Mononuclear cell (primary cell): ENCODE measurements at regions not wholly inside any gene's neighbourhood (a gene's known extent, or its start where the extent isn't known, plus 50 kb on each side); places are given as distances from the start of the nearest gene placed in this dataset.

Source experiments
- H3K27me3 ChIP-seq: 2 replicates; pipeline ENCODE4 v1.6.0; 2011; ENCODE audit warnings: low read length, control low read depth; ENCODE audit not compliant: insufficient read depth
- H3K4me1 ChIP-seq: 2 replicates; pipeline ENCODE4 v1.5.1; 2011; ENCODE audit warnings: mild to moderate bottlenecking, low read length, control low read depth; ENCODE audit not compliant: insufficient read depth
- H3K4me3 ChIP-seq: 2 replicates; pipeline ENCODE4 v1.5.1; 2011; ENCODE audit warnings: mild to moderate bottlenecking, low read length, moderate library complexity
- H3K9me3 ChIP-seq: 2 replicates; pipeline ENCODE4 v1.5.1; 2011; ENCODE audit warnings: low read depth, mild to moderate bottlenecking, control low read depth, low read length

GRCh38 chr15:66844041-66844746 lies 142.2 kb downstream of the SMAD6 start:
- H3K4me1 ChIP-seq = peaks cover 34% of the 10 kb centered on the region
- H3K27me3 ChIP-seq = peaks cover 19% of the 10 kb centered on the region
- no peak overlapping the region for H3K4me3 ChIP-seq
- no peaks in the 10 kb centered on the region for H3K9me3 ChIP-seq

GRCh38 chr15:66844747-66845145 lies 142.7 kb downstream of the SMAD6 start:
- H3K27me3 ChIP-seq = peaks cover 19% of the 10 kb centered on the region

GRCh38 chr15:66845266-66845785 lies 143.3 kb downstream of the SMAD6 start:
- H3K4me3 ChIP-seq = no peak overlapping the region
- H3K9me3 ChIP-seq = no peaks in the 10 kb centered on the region
- peaks cover 28% of the 10 kb centered on the region for H3K4me1 ChIP-seq
- peaks cover 19% of the 10 kb centered on the region for H3K27me3 ChIP-seq

More at GRCh38 chr15:66844747-66845145, 142.7 kb downstream of the SMAD6 start:
- Histone ChIP-seq H3K9me3 (no peaks in the 10 kb centered on the region), H3K4me1 (peaks cover 34% of the 10 kb centered on the region), H3K4me3 (no peak overlapping the region)

- Histone ChIP-seq H3K4me1 (peaks cover 24% of the 10 kb centered on the region), H3K27me3 (peaks cover 16% of the 10 kb centered on the region)
These were observed 144.0 kb downstream of the SMAD6 start for GRCh38 chr15:66846031-66846430.

GRCh38 chr15:66846811-66847210 lies 144.8 kb downstream of the SMAD6 start:
- Histone ChIP-seq H3K4me1 (peaks cover 22% of the 10 kb centered on the region), H3K27me3 (peaks cover 13% of the 10 kb centered on the region), H3K4me3 (no peak overlapping the region), H3K9me3 (no peaks in the 10 kb centered on the region)

More at GRCh38 chr15:66846031-66846430, 144.0 kb downstream of the SMAD6 start:
- Histone ChIP-seq H3K9me3 (no peaks in the 10 kb centered on the region), H3K4me3 (no peak overlapping the region)

- Histone ChIP-seq H3K4me3 (no peak overlapping the region), H3K27me3 (peaks cover 9% of the 10 kb centered on the region), H3K9me3 (no peaks in the 10 kb centered on the region), H3K4me1 (peaks cover 17% of the 10 kb centered on the region)
These were observed 145.5 kb downstream of the SMAD6 start for GRCh38 chr15:66847565-66847991.

- no peak overlapping the region for H3K4me3 ChIP-seq
- H3K9me3 ChIP-seq = no peaks in the 10 kb centered on the region
- peaks cover 6% of the 10 kb centered on the region for H3K27me3 ChIP-seq
- peaks cover 14% of the 10 kb centered on the region for H3K4me1 ChIP-seq
These were observed 146.1 kb downstream of the SMAD6 start for GRCh38 chr15:66848116-66848515.

GRCh38 chr15:66848686-66849392 lies 146.8 kb downstream of the SMAD6 start:
- Histone ChIP-seq H3K4me3 (no peak overlapping the region), H3K27me3 (no peaks in the 10 kb centered on the region), H3K4me1 (peaks cover 9% of the 10 kb centered on the region), H3K9me3 (no peaks in the 10 kb centered on the region)

GRCh38 chr15:66849393-66849745 lies 147.3 kb downstream of the SMAD6 start:
- no peaks in the 10 kb centered on the region for H3K27me3 ChIP-seq
- H3K4me1 ChIP-seq = peaks cover 9% of the 10 kb centered on the region
- H3K4me3 ChIP-seq = no peak overlapping the region
- no peaks in the 10 kb centered on the region for H3K9me3 ChIP-seq

- no peaks in the 10 kb centered on the region for H3K27me3 ChIP-seq
- H3K4me3 ChIP-seq = no peak overlapping the region
- peaks cover 9% of the 10 kb centered on the region for H3K4me1 ChIP-seq
- no peaks in the 10 kb centered on the region for H3K9me3 ChIP-seq
These were observed 147.7 kb downstream of the SMAD6 start for GRCh38 chr15:66849746-66850077.

- Histone ChIP-seq H3K9me3 (no peaks in the 10 kb centered on the region), H3K27me3 (no peaks in the 10 kb centered on the region), H3K4me1 (peaks cover 9% of the 10 kb centered on the region), H3K4me3 (no peak overlapping the region)
These were observed 148.3 kb downstream of the SMAD6 start for GRCh38 chr15:66850078-66850991.

- Histone ChIP-seq H3K9me3 (no peaks in the 10 kb centered on the region), H3K4me1 (peaks cover 9% of the 10 kb centered on the region), H3K27me3 (no peaks in the 10 kb centered on the region), H3K4me3 (no peak overlapping the region)
These were observed 148.9 kb downstream of the SMAD6 start for GRCh38 chr15:66850996-66851310.

- Histone ChIP-seq H3K27me3 (no peaks in the 10 kb centered on the region), H3K4me3 (no peak overlapping the region), H3K4me1 (peaks cover 9% of the 10 kb centered on the region), H3K9me3 (no peaks in the 10 kb centered on the region)
These were observed 149.5 kb downstream of the SMAD6 start for GRCh38 chr15:66851311-66852063.

GRCh38 chr15:66852064-66852905 lies 150.2 kb downstream of the SMAD6 start:
- H3K4me3 ChIP-seq = no peak overlapping the region
- H3K4me1 ChIP-seq = peaks cover 9% of the 10 kb centered on the region
- H3K27me3 ChIP-seq = no peaks in the 10 kb centered on the region
- no peaks in the 10 kb centered on the region for H3K9me3 ChIP-seq
